Gastroesophageal sphincter (tissue), 4 donors: ENCODE measurements at regions not wholly inside any gene's neighbourhood (a gene's known extent, or its start where the extent isn't known, plus 50 kb on each side); places are given as distances from the start of the nearest gene placed in this dataset.

Experiments used
- ATAC-seq: fragments of 150-250 bp; one replicate; pipeline ENCODE4 v1.9.1; 2016; ENCODE audit warnings: mild to moderate bottlenecking, moderate library complexity
- H3K27ac ChIP-seq, 4 donors: fragments of 200-600 bp; sonication (generic) in 3 of 4; 1 replicate in 3 of 4; 2 replicates in 1 of 4; pipeline ENCODE4 v1.5.1; 2016 to 2019
- H3K27me3 ChIP-seq: fragments of 200-600 bp; sonication (generic); one replicate; pipeline ENCODE4 v1.5.1; 2019
- H3K36me3 ChIP-seq, 2 donors: fragments of 200-600 bp; sonication (generic); one replicate each; pipeline ENCODE4 v1.5.1; 2019; ENCODE audit warnings: control low read depth in 1 of 2
- H3K4me1 ChIP-seq, 3 donors: fragments of 200-600 bp; sonication (generic); 1 replicate in 2 of 3; 2 replicates in 1 of 3; pipeline ENCODE4 v1.5.1; 2016 to 2019; ENCODE audit warnings: control low read depth in 2 of 3
- H3K4me3 ChIP-seq, 2 donors: fragments of 200-600 bp; sonication (generic); one replicate each; pipeline ENCODE4 v1.5.1; 2019; ENCODE audit warnings: mild to moderate bottlenecking in 1 of 2, moderate library complexity in 1 of 2
- H3K9me3 ChIP-seq, 3 donors: fragments of 200-600 bp; sonication (generic); one replicate each; pipeline ENCODE4 v1.5.1; 2017 to 2019; ENCODE audit warnings: control low read depth in 2 of 3
- CTCF ChIP-seq, 4 experiments: fragments of 200-600 bp in 2 of 4; fragments of 450-650 bp in 2 of 4; sonication (generic) in 1 of 4; IDR thresholded peaks; one replicate each; pipeline ENCODE4 v1.5.1; 2017 to 2019; ENCODE audit warnings: antibody characterized with exemption in 4 of 4, mild to moderate bottlenecking in 2 of 4, moderate library complexity in 2 of 4
- EP300 ChIP-seq: sonication (generic); formaldehyde crosslinking; IDR thresholded peaks from one replicate; pipeline ENCODE4 v1.6.1; 2017; ENCODE audit warnings: antibody characterized with exemption, mild to moderate bottlenecking
- POLR2A ChIP-seq, 2 donors: fragments of 450-650 bp; IDR thresholded peaks; one replicate each; pipeline ENCODE4 v1.6.1; 2017; ENCODE audit warnings: antibody characterized with exemption in 2 of 2, mild to moderate bottlenecking in 2 of 2, moderate library complexity in 1 of 2
- POLR2AphosphoS5 ChIP-seq: sonication (generic); formaldehyde crosslinking; IDR thresholded peaks from one replicate; pipeline ENCODE4 v1.6.1; 2017; ENCODE audit warnings: antibody characterized with exemption
- WGBS, 2 donors: methylation state at CpG; one replicate each; pipeline ENCODE4 v1.1.5; 2018; ENCODE audit warnings: low coverage in 1 of 2; 5-methylcytosine and 5-hydroxymethylcytosine counted together

DNA sequence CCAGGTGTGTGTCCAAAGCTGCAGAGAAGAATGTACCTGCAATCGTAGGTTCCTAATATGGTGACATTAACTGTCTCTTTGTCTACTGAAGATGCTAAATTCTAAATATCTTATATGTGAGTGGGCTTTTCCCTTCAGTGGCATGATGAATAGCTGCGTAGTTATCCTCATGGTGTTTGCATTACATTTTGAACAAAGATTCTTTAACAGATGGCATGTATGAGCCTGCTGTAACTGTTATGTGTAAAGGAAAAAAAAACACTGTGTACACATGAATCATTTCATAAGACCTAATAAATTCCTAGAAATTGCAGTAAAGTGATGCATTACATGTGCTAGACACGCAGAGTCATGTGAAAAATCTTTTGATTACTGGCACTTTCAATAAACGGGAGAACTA lies 288.0 kb downstream of the SH2D1A start:
- Histone ChIP-seq H3K4me1 (no peaks in the 10 kb centered on the region), H3K36me3 (no peaks in the 10 kb centered on the region), H3K27ac (no peak overlapping the region), H3K9me3 (no peaks in the 10 kb centered on the region), H3K4me3 (no peak overlapping the region), H3K27me3 (no peaks in the 10 kb centered on the region)
- WGBS, 2 donors, result 63 to 95% methylated on average over 4 of the region's 4 CpGs
- ATAC-seq, result no peak
- TF ChIP-seq POLR2A (IDR thresholded peaks at IDR 0.05), result no peak

DNA sequence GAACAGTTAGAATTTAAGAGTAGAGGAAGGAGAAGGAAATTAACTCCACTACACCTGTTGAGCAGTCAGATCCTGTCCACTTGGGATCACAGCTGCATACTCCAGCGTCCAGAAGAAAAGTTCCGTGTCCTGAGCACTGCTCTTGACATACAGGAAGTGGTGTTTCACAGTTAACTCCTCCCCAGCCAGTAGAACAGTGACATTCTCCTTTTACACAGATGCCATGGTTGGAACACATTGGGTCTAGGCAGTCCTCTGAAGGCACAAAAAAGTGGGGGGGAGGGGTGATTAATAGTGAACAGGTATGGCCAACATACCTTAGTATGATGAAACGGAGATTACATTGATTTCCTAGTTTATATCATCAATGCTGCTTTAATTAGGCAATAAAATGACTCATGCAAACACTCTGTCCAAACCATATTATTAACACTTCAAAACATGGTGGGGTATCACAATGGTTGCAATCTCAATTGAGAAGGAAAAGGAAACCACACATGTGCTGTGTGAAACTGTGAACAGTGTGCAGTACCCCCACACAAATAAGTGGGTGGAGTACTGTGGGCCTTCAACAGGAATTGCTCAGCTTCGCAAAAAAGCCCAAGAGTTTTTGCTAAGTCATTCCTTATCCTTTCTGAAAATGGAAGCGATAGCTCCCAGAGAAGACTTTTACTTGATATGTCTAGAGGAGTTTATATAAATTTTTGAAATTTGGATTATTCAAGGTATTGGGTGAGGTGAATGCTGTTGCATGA lies 295.6 kb downstream of the SH2D1A start:
- WGBS, 2 donors, result 63 to 86% methylated on average over 1 to 2 of the region's 5 CpGs
- TF ChIP-seq POLR2A (IDR thresholded peaks at IDR 0.05) (no peak), POLR2AphosphoS5 (no peak), EP300 (no peak), CTCF (IDR thresholded peaks at IDR 0.05) (no peak)
- Histone ChIP-seq H3K27ac (no peak overlapping the region), H3K9me3 (no peaks in the 10 kb centered on the region), H3K4me1 (no peaks in the 10 kb centered on the region), H3K27me3 (no peaks in the 10 kb centered on the region), H3K4me3 (no peak overlapping the region), H3K36me3 (no peaks in the 10 kb centered on the region)
- no peak for ATAC-seq

DNA sequence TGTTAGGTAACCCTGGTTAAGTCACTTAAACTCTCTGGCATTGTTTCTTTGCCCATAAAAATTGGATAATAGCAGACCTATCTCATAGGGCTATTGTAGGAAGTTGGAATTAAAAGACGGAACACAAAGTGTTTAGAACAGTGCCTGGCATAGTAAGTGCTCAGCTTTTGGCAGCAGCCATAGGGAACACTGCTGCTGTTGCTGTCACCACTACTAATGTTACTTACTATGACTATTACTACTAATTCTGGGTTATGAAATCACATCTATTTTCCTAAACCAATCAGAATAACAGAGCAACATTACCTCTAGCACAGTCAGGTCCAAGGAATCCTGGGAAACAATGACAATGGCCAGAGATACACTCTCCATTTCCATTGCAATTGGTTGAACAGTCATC lies 300.0 kb downstream of the SH2D1A start:
- no peak for ATAC-seq
- H3K4me3 ChIP-seq, result no peak overlapping the region
- no peak for TF ChIP-seq EP300
- no peak for TF ChIP-seq CTCF (IDR thresholded peaks at IDR 0.05)
- no peak for TF ChIP-seq POLR2AphosphoS5
- TF ChIP-seq POLR2A (IDR thresholded peaks at IDR 0.05), result no peak
- H3K27me3 ChIP-seq, result no peaks in the 10 kb centered on the region
- no peaks in the 10 kb centered on the region for H3K4me1 ChIP-seq
- no peak overlapping the region for H3K27ac ChIP-seq
- 29 to 57% methylated on average over 1 of the region's 1 CpG for WGBS, 2 donors
- H3K9me3 ChIP-seq, result no peaks in the 10 kb centered on the region
- no peaks in the 10 kb centered on the region for H3K36me3 ChIP-seq

- no peak for TF ChIP-seq EP300
- no peak for TF ChIP-seq POLR2AphosphoS5
- TF ChIP-seq POLR2A (IDR thresholded peaks at IDR 0.05), result no peak
- TF ChIP-seq CTCF (IDR thresholded peaks at IDR 0.05), result no peak
Observed at GRCh38 chrX:124651031-124651430, 304.7 kb downstream of the SH2D1A start.

DNA sequence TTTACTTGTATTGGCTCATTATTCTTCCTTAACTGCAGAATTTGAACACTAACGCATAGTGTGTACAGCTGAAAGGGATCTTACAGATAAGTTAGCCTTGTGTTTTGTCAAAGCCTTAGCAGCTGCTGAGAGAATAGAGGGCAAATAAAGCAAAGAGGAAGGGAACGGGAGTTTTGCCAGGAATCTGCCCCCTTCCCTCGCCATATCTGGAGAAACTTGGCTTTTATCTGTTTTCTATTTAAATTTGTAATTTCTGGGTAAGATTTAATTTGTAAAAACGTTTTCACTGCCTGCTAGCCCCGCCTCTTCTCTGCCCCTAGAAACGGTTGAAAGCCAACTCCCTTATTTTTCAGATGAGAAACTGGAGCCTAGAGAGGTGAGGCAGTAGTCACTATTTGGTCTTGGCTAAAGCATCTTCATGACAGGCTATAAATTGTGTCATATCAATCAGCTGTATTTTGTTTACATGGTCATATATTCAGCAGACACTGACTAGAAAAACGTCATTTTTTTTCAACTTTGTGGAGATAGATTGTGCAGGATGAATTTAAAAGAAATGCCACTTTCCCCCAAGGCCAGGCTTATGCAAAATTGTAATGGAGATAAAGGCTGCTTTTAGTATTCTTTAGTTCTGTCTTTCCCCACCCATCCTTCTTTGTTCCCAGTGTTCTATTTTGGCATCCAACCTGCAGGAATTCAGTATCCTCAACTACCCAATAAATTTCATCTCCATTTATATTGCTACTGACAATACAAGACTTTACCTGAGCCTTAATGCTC lies 319.4 kb downstream of the SH2D1A start:
- TF ChIP-seq POLR2A (IDR thresholded peaks at IDR 0.05) (no peak), CTCF (IDR thresholded peaks at IDR 0.05) (no peak)
- 24 to 26% methylated on average over 6 to 7 of the region's 7 CpGs for WGBS, 2 donors
- H3K4me1 ChIP-seq, result no peaks in the 10 kb centered on the region
- no peak overlapping the region for H3K27ac ChIP-seq
- H3K27me3 ChIP-seq, result no peaks in the 10 kb centered on the region
- no peak for ATAC-seq
- H3K9me3 ChIP-seq, result no peaks in the 10 kb centered on the region
- no peaks in the 10 kb centered on the region for H3K36me3 ChIP-seq
- H3K4me3 ChIP-seq, result no peak overlapping the region

More at GRCh38 chrX:124651031-124651430, 304.7 kb downstream of the SH2D1A start:
- no peaks in the 10 kb centered on the region for H3K27me3 ChIP-seq
- no peak for ATAC-seq
- no peak overlapping the region for H3K27ac ChIP-seq
- no peaks in the 10 kb centered on the region for H3K36me3 ChIP-seq
- WGBS, 2 donors, result 49 to 51% methylated on average over 2 to 4 of the region's 4 CpGs
- no peak overlapping the region for H3K4me3 ChIP-seq
- no peaks in the 10 kb centered on the region for H3K9me3 ChIP-seq
- H3K4me1 ChIP-seq, result no peaks in the 10 kb centered on the region
